ENCODE measurements at regions not wholly inside any gene's neighbourhood (a gene's known extent, or its start where the extent isn't known, plus 50 kb on each side); places are given as distances from the start of the nearest gene placed in this dataset.

DNA sequence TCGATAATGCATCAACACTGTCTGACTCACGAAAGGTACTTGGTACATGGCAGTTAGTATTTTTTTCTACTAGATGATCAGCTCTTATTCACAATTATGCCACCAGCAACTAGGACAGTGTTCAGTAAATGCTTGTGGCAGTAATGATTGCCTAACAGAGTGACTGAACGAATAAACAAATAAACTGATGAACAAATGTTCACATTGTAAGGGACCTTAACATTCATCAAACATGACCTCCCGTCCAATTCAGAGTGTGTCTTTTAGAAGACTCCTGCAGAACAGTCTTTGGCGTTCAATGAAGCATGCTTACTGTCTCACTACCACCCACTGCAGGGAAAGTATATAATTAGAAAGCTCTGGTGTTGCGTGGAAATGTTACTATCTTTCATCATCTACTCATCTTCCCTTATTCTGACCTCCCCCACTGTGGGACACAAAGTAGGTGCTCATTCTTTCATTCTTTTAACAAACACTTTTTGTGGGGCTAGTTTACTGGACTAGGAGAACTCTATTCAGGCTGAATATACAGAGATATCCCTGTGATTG, 319.3 kb downstream of the RAB28 start:
- TF ChIP-seq, protein P1, sequence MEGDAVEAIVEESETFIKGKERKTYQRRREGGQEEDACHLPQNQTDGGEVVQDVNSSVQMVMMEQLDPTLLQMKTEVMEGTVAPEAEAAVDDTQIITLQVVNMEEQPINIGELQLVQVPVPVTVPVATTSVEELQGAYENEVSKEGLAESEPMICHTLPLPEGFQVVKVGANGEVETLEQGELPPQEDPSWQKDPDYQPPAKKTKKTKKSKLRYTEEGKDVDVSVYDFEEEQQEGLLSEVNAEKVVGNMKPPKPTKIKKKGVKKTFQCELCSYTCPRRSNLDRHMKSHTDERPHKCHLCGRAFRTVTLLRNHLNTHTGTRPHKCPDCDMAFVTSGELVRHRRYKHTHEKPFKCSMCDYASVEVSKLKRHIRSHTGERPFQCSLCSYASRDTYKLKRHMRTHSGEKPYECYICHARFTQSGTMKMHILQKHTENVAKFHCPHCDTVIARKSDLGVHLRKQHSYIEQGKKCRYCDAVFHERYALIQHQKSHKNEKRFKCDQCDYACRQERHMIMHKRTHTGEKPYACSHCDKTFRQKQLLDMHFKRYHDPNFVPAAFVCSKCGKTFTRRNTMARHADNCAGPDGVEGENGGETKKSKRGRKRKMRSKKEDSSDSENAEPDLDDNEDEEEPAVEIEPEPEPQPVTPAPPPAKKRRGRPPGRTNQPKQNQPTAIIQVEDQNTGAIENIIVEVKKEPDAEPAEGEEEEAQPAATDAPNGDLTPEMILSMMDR (conservative IDR thresholded peaks at IDR 0.05) = no peak
- TF ChIP-seq EZH2 (IDR thresholded peaks at IDR 0.05; ENCODE audit: low read depth) = no peak

All from PC-9 (cell line).